Liver (tissue), 3 donors: ENCODE measurements at regions not wholly inside any gene's neighbourhood (a gene's known extent, or its start where the extent isn't known, plus 50 kb on each side); places are given as distances from the start of the nearest gene placed in this dataset.

Experiments
- GABPA ChIP-seq, 2 donors: IDR thresholded peaks in 1 of 2; conservative IDR thresholded peaks in 1 of 2; 2 replicates each; pipeline ENCODE4 v1.6.1; 2016; ENCODE audit warnings: antibody characterized with exemption in 2 of 2, mild to moderate bottlenecking in 1 of 2, moderate library complexity in 1 of 2
- TF ChIP-seq, protein P1 (sequence below): fragments of 150-350 bp; IDR thresholded peaks from 2 replicates; pipeline ENCODE4 v1.5.1; 2017; ENCODE audit warnings: improper control_type of control experiment, low read depth, low read length; ENCODE audit not compliant: missing input control
- TF ChIP-seq, protein P2 (sequence below): IDR thresholded peaks from 2 replicates; pipeline ENCODE4 v1.6.1; 2016; ENCODE audit warnings: antibody characterized with exemption, mild to moderate bottlenecking
- TF ChIP-seq, protein P3 (sequence below): IDR thresholded peaks from 2 replicates; pipeline ENCODE4 v1.6.1; 2016; ENCODE audit warnings: antibody characterized with exemption
- donor health status: healthy.
- donor health status: healthy.

DNA sequence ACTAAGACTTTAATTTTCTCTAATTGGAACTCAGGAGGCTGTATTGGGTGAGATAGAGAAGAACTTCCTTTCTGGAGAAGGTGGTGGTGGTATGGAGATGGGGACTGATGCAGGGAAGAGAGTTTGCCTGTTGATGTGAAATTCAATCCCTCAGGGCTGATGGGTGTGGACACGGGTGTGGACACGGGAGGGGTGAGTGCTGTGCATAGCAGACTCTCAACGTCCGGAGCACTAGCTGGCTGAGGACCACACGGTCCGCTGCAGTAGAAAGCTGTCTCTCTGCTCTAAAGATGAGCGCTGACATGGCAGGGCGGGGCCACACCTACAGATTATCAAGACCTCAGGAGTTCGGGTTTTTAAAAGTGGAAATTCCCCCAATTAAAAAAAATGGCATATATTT lies 148.5 kb upstream of the PITRM1 start:
- TF ChIP-seq, protein P1, sequence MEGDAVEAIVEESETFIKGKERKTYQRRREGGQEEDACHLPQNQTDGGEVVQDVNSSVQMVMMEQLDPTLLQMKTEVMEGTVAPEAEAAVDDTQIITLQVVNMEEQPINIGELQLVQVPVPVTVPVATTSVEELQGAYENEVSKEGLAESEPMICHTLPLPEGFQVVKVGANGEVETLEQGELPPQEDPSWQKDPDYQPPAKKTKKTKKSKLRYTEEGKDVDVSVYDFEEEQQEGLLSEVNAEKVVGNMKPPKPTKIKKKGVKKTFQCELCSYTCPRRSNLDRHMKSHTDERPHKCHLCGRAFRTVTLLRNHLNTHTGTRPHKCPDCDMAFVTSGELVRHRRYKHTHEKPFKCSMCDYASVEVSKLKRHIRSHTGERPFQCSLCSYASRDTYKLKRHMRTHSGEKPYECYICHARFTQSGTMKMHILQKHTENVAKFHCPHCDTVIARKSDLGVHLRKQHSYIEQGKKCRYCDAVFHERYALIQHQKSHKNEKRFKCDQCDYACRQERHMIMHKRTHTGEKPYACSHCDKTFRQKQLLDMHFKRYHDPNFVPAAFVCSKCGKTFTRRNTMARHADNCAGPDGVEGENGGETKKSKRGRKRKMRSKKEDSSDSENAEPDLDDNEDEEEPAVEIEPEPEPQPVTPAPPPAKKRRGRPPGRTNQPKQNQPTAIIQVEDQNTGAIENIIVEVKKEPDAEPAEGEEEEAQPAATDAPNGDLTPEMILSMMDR = no peak
- TF ChIP-seq, protein P2, sequence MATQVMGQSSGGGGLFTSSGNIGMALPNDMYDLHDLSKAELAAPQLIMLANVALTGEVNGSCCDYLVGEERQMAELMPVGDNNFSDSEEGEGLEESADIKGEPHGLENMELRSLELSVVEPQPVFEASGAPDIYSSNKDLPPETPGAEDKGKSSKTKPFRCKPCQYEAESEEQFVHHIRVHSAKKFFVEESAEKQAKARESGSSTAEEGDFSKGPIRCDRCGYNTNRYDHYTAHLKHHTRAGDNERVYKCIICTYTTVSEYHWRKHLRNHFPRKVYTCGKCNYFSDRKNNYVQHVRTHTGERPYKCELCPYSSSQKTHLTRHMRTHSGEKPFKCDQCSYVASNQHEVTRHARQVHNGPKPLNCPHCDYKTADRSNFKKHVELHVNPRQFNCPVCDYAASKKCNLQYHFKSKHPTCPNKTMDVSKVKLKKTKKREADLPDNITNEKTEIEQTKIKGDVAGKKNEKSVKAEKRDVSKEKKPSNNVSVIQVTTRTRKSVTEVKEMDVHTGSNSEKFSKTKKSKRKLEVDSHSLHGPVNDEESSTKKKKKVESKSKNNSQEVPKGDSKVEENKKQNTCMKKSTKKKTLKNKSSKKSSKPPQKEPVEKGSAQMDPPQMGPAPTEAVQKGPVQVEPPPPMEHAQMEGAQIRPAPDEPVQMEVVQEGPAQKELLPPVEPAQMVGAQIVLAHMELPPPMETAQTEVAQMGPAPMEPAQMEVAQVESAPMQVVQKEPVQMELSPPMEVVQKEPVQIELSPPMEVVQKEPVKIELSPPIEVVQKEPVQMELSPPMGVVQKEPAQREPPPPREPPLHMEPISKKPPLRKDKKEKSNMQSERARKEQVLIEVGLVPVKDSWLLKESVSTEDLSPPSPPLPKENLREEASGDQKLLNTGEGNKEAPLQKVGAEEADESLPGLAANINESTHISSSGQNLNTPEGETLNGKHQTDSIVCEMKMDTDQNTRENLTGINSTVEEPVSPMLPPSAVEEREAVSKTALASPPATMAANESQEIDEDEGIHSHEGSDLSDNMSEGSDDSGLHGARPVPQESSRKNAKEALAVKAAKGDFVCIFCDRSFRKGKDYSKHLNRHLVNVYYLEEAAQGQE = no peak
- TF ChIP-seq, protein P3, sequence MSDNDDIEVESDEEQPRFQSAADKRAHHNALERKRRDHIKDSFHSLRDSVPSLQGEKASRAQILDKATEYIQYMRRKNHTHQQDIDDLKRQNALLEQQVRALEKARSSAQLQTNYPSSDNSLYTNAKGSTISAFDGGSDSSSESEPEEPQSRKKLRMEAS = no peak
- no peak for TF ChIP-seq GABPA (IDR thresholded peaks at IDR 0.05 in 1 of 2, conservative IDR thresholded peaks at IDR 0.05 in 1 of 2)
